Posterior vena cava (tissue), 2 donors: ENCODE measurements at regions not wholly inside any gene's neighbourhood (a gene's known extent, or its start where the extent isn't known, plus 50 kb on each side); places are given as distances from the start of the nearest gene placed in this dataset.
"Not testable (repeated sequence)": the region's sequence is repeated elsewhere in the genome, so short reads cannot be mapped to it uniquely, and the experiment has no call there.

Source experiments
- DNase-seq: peaks from one replicate; pipeline ENCODE4 v3.0.0-alpha.2; 2020; ENCODE audit warnings: low spot score
- intact Hi-C, 2 donors: fragments of 100-400 bp; cut with DNase I; formaldehyde crosslinking; loops; one replicate each; pipeline versions ENCODE4 v1.14.1 to v1.14.2; 2022 to 2023
- donor health status: DM: yes; HTN: yes; CAD: no.
- donor health status: DM: yes; HTN: yes; CAD: no.

DNA sequence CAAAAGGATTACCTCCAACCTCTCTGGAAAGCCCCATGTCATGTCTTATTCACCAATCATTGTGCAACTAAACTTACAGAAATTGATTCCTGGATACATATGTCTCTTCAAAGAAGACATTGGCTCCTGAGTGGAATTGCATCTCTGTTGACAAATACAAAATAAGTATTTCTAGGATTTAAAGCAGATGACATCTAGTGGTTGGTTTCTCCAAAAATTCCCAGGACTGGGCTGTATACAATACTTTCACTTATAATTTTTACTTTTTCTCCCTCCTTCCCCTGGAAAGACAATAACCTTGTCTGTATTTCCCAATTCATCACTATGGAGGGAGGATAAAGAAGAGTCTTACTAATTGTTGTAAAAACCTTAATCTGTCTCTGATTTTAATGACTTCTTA is 1347.4 kb downstream of the NCAM2 start:
- no peak for DNase-seq
- intact Hi-C loops, result no loop called here

DNA sequence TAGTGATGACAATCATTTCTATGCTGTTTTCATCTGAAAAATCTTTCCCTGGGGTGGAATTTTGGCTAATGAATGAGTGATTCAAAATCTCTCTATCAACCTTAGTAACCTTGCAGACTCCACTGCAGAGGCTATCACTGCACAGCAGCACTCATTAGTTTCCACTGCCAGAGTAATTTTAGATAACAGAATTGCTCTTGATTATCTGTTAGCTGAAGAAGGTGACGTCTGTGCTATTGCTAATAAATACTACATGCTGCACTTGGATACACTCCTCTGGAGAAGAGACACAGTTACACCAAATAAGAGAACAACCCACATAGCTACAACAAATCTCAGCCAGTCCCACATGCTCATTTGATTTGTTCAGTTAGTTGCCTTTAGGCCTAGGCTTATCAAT is 1348.4 kb downstream of the NCAM2 start:
- no peak for DNase-seq
- intact Hi-C loops, result no loop called here

DNA sequence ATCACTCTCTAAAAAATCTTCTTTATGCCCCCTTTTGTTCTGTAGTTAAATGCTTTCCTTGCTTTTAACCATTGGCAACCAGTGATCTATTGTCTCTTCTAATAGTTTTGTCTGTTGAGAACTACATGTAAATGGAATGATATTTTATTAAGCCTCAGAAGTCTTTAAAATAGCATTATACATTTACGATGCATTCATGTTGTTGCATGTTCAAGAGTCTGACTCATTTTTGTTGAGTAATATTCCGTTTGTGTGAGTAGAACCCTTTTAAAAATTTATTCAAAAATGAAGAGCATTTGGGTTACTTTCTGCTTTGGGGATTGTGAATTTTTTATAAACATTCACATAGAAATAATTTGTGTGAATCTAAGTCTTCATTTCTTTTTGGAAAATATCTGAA is 1352.9 kb downstream of the NCAM2 start:
- intact Hi-C loops, result no loop called here

DNA sequence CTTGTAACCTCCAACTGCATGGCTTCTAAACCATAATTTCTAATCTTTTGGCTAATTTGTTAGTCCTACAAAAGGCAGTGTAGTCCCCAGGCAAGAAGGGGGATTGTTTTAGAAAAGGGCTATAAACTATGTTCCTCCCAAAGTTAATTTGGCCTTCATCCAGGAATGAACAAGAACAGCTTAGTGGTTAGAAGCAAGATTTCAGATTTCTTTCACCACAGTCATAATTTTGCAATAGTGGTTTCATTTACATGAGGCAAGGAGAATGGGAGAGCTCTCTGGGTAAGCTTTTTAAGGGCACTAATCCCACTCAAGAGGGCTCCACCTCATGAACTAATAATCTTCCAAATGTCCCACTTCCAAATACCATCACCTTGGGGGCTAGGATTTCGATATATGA is 1353.9 kb downstream of the NCAM2 start:
- no peak for DNase-seq
- intact Hi-C loops, result no loop called here

More for the DNA sequence above, 1352.9 kb downstream of the NCAM2 start:
- DNase-seq, result no peak

DNA sequence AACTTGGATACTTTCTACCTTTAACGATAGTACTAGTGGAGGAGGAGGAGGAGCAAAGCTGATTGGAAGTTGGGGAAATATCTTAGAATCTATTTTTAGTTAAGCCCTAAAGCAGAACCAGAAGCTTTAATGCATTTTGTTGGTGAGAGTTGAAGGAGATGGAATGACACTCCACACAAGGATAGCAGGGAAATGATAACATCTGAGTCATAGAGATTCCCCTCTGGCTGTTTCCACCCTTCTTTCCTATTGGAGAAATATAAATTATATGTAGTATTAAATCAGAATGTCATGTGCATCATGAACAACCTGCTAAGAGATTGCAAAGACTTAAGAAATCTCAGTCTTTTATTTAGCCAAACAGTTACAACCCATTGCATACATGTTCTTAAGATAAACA is 1357.7 kb downstream of the NCAM2 start:
- no peak for DNase-seq
- intact Hi-C loops, result no loop called here

DNA sequence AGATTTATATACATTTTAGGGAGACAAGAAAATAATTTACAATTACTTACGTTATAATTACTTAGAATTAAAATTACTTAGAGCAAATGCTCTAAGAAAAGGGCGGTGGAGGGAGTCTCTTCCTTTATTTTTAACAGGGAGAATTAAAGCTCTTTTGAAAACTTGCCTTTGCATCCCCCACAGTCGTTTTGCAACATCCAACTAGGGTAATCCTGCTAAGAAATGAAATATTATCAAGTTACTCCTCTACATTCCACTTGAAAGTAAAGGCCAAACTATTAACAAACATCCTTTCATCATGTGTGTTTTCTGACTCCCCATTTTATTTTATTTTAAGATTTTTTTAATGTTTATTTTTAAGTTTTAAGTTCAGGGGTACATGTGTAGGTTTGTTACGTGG is 1358.5 kb downstream of the NCAM2 start:
- intact Hi-C loops, result no loop called here
- no peak for DNase-seq

DNA sequence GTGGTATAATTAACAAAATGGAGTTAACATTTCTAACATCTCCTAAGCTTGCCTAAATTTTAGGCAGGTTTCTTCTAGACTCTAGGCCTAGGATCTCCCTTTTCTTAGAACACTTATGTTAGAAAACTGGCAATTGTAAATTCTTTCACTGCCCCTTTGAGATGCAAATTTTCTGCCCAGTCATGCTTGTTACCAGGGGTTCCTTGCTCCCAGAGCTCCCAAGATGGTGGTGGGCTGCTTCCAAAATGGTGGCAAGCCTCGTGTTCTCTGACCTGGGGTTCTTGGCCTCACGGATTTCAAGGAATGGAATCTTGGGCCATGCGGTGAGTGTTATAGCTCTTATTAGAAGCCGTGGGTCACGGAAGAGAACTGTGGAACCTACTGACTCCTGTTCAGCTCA is 1361.4 kb downstream of the NCAM2 start:
- intact Hi-C loops, DNase-seq: not testable (repeated sequence)

DNA sequence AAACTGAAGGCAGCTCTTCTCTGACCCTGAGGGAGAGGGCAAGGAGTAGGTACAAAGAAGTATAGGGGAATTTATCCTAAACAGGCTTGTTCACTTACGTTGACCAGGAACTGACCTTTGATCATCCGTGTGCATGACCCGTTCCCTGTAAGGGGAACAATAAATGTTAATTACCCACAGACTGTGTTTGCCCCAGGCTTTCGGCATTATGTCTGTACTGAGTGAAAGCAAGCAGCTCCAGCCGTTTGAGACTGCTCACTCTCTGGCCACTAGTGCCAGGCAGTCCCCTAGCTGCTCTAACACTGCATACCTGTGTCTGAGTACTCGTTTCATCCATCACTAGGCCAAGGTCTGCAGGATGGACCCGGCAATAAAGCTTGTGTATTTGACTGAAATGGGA is 1365.3 kb downstream of the NCAM2 start:
- no peak for DNase-seq
- intact Hi-C loops, result no loop called here

DNA sequence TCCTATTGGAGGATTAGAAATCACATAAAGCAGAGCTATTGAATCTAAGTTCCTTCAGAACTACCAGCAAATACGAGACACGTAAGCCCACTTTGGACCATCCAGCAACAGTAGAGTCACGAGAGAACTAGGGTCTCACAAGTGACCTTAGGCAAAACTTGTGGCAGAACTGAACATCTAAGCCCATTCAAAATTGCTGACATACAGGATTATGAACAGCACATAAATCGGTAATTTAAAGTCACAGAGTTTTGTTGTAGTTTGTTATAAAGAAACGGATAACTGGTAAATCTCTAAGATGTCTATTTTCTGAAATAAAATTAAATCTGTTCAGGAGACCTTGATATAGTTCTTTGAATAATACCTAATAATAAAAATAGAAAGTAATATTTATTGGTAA is 1366.0 kb downstream of the NCAM2 start:
- DNase-seq, result no peak
- intact Hi-C loops, result no loop called here

DNA sequence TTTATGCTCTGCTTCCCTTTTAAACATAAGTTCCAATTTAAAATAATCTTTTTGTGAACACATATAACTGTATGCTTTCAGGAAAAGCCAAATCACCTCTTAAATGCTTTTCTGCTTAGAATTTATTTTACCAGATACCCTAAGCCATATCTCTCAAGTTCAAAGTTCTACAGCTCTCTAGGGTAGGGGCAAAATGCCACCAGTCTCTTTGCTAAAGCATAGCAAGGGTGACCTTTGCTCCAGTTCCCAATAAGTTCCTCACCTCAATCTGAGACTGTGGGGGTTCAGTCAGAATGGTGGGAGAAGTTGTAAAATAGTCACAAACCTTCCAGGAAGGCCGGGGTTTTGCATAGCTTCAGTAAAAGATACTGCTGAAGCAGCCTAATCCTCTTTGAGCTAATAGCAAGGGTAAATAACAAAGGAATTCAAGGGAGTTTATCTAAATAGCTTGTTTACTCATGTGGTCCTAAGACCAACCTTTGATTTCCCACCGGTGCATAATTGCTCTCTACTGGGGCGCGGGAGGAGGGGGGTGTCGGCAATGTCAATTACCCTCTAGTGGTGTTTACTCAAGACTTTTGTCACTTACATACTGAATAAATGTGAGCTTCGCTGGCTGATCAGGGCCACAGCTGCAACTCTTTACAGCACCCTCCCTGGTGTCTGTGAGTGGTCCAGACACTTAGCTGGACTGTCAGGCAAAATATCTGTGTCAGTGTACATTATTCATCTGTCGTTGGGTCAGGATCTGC is 1376.2 kb downstream of the NCAM2 start:
- no peak for DNase-seq
- intact Hi-C loops, result no loop called here

DNA sequence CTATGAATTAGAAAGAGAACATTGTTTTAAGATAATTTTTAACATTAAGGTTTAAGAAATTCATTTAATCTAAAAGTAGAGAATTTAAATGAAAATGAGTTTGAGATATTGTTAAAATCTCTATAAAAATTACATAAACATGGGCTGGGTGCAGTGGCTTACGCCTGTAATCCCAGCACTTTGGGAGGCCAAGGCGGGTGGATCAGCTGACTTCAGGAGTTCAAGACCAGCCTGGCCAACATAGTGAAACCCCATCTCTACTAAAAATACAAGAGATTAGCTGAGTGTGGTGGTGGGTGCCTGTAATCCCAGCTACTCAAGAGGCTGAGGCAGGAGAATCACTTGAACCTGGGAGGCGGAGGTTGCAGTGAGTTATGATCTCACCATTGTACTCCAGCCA is 1379.6 kb downstream of the NCAM2 start:
- intact Hi-C loops, DNase-seq: not testable (repeated sequence)

DNA sequence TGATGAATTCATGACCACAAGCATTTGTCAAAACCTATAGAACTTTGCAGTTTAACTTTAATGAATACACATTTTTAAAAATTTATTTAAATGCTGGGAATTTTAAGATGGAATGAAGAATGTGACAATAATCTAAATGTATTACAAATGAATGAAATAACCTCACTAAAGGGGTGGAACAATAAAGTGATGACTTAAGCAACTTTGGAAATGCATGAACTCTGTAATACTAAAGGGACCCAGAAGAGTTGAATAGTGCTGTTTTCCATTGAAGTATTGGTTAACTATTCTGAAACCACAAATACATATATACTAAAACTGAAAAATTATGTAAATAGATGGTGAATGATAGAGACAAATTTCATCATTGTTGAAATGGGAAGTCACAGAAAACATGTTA is 1395.1 kb downstream of the NCAM2 start:
- intact Hi-C loops, result no loop called here

DNA sequence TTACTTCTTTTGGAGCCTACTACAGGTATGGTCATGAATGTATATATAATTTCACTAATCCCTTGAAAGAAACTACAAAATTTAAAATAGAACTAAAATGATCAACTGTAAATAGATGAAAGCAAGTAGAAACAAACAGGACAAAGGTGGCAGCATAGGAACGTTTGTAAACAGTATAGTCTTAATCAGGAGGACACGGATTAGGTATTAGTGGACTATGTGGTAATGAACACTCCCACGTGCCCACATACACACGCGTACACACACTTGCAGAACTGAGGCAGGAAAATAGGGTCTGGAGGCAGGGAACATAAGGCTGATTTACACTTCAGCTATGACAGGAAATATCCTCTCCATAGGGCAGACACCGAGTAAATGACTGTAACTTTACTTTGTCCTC is 1397.8 kb downstream of the NCAM2 start:
- DNase-seq, result no peak
- intact Hi-C loops, result no loop called here

More for the DNA sequence above, 1395.1 kb downstream of the NCAM2 start:
- DNase-seq, result no peak

DNA sequence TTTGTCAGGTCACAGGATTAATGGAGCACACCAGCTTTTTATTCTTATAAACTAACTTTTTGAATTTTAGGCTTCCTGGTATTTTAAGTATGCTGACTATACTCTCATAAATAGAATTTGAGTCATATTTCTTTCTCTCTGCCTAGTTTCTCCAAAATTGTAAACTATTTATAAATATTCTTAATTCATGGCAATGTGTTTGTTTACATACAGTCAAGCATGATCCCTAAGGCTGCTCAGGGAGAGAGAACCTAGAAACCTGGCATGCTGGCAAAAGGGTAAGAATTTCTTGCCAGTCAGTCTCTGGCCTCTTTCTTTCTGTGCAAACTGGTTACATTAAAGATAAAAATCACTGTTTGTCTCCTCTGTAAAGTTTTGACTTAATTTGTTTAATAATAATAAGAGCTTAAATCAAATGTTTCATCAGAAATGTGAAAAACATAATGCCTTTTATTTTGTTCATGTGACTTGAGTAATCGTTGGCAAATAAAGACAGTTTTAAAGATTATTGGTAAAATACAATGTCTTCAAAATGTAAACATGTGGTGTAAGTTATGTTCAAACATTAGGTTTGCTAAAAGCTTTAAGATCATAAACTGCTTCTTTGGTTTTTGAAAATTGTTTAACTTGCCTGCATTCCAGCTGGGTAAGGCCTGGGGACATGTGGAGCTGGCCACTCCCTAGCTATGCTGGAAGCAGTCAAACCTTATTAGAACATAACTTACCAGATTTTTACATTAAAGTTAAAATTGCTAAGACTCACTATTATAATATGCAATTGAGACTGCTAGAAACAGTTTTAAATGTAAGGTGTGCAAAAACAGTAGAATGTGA is 1401.7 kb downstream of the NCAM2 start:
- DNase-seq, result no peak
- intact Hi-C loops, result no loop called here

DNA sequence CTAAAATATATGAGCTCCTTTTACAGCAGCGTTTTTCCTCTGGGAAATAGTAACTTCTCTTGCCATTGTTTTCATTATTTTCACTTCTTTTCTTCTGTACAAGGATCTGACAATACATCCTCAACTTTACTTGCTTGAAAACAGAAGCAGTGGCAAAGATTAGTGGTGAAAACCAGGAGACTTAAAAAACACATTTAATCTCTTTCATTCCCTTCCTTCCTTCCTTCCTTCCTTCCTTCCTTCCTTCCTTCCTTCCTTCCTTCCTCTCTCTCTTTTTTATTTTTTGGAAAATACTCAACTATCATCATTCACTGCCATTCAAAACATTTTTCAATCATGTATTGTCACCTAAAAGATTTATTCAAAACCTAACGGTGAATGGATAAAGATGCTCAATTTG is 1411.4 kb downstream of the NCAM2 start:
- intact Hi-C loops, result no loop called here
- no peak for DNase-seq

DNA sequence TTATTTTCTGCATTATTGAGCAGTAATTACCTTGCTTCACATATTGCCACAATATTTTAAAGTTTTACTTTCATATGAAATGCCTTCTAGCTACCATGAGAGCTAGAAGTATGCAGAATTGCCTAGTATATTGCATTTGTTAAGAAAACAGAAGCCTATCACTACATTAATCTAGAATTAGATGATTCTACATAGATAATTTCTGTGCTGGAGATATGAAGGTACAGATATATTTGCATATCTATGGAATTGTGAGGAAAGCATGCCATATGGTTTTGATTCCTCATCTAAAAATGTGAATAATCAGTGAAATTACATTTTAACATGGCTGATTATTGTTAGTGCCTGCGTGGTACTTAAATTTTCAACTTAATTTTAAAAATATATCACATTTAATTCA is 1418.3 kb downstream of the NCAM2 start:
- intact Hi-C loops, result no loop called here

DNA sequence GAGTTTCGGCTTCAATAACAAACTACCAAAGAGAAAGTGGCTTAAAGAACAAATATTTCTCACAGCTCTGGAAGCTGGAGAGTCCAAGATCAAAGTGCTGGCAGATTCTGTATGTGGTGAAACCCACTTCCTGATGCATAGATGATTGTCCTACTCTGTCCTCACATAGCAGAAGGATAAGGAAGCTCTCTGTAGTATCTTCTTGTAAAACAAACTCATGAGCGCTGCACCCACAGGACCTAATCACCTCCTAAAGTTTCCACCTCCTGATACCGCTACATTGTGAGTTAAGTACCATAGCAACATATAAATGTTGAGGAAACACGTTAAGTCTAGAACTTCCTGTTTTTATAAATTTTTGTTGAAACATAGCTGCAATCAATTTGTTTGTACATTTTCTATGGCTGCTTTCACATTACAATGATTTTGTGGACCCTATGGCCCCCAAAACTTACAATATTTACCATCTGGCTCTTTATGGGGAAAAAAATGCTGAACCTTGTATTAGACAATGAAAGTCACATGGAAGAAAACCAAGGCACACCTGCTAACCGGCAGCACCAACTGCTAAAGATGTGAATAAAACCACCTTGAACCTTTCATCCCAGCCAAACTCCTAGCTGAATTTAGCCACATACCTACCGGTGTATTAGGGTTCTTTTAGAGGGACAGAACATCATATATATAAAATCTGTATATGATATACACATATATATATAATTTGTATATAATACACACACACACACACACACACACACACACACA is 1423.4 kb downstream of the NCAM2 start:
- DNase-seq, result no peak
- intact Hi-C loops, result no loop called here

More for the DNA sequence above, 1418.3 kb downstream of the NCAM2 start:
- DNase-seq, result no peak

DNA sequence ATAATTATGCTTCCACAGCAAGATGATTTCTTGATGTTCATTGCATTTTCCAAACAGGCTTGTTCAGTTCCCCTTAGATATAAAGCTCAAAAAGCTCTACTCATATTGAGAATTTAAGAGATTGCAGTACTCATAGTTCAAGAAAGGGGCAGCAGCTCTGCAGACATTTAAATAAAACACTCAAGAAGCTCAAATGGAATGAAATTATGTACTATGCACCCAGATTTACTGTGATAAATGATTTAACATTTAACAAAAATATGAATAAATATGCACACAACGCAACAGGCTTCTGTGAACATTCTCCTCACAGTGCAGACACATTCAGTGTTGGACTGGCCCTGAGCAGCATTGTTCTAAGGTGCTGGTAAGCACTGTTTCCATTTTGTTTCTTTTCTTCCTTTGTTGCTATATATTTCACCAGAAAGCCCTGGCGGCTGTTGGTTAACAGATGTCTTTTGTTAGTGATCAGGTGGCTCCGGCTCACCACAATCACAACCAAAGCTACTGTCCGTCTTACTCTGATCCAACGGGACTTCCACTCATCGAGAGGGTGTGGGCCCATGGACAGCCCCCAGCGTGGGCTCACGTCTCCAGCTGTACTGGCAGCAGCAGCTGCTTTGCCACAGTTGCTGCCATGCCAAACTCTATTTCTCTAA is 1440.3 kb downstream of the NCAM2 start:
- intact Hi-C loops, result no loop called here

DNA sequence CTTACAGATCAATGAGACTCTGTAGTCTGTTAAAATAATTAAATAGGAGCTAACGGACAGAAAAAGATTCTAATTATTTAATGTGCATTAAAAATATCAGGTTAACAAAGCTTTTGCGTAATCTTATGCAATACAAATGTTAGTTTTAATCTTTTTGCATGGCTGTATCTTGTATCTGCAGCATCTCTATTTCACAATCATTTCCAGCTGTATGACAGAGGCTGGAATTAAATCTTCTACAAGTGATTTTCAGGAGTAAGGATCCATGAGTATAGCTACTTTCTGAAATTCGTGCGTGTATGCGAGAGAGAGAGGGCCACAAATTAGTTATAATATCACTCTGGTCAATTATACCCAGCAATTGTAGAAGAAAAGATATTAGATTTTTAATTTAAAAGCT is 1446.8 kb downstream of the NCAM2 start:
- no peak for DNase-seq
- intact Hi-C loops, result no loop called here

More for the DNA sequence above, 1440.3 kb downstream of the NCAM2 start:
- DNase-seq, result no peak

DNA sequence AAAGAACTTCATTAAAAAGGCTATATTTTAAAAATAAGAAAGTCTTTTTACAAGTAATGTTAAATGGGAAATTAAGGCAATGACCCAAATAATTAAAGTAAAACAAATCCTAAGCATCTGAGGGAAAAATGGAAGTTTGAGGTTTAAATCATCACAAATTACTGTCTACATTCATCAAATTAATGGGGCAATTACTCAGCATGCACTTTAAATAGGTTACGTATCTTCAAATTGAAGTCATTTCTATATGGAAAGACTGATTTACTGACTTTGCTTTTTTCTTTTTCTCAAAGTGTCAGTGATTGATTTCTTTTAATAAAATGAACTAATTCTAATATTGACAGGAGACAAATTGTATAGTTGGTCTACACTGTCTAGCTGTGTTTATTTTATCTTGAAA is 1452.3 kb downstream of the NCAM2 start:
- DNase-seq, result no peak
- intact Hi-C loops, result no loop called here
